Effector memory CD4-positive, alpha-beta T cell (primary cell): ENCODE measurements at regions not wholly inside any gene's neighbourhood (a gene's known extent, or its start where the extent isn't known, plus 50 kb on each side); places are given as distances from the start of the nearest gene placed in this dataset.
A peak's percentile ranks its signal among the peaks of the same experiment; 100 is the strongest.

Source experiments
- DNase-seq, 3 donors: peaks; one replicate each; pipeline ENCODE4 v3.0.0-alpha.2; 2020
- H3K27ac ChIP-seq: 2 replicates; pipeline ENCODE4 v1.7.0; 2013; ENCODE audit warnings: mild to moderate bottlenecking, low read length, moderate library complexity; ENCODE audit not compliant: insufficient read depth, poor library complexity, severe bottlenecking
- H3K27me3 ChIP-seq: replicated peaks from 2 replicates; pipeline ENCODE4 v1.7.0; 2013; ENCODE audit warnings: mild to moderate bottlenecking, low read length; ENCODE audit not compliant: insufficient read depth, control insufficient read depth, poor library complexity, severe bottlenecking
- H3K36me3 ChIP-seq: 2 replicates; pipeline ENCODE4 v1.7.0; 2013; ENCODE audit warnings: mild to moderate bottlenecking, low read length, moderate library complexity; ENCODE audit not compliant: control insufficient read depth, insufficient read depth
- H3K4me1 ChIP-seq: 2 replicates; pipeline ENCODE4 v1.7.0; 2013; ENCODE audit warnings: low read length, mild to moderate bottlenecking; ENCODE audit not compliant: control insufficient read depth, insufficient read depth, poor library complexity, severe bottlenecking
- H3K4me3 ChIP-seq: 2 replicates; pipeline ENCODE4 v1.7.0; 2013; ENCODE audit warnings: low read length, low read depth, mild to moderate bottlenecking; ENCODE audit not compliant: insufficient read depth, poor library complexity, severe bottlenecking
- H3K9me3 ChIP-seq: 2 replicates; pipeline ENCODE4 v1.7.0; 2013; ENCODE audit warnings: mild to moderate bottlenecking, low read length, moderate library complexity; ENCODE audit not compliant: control insufficient read depth

DNA sequence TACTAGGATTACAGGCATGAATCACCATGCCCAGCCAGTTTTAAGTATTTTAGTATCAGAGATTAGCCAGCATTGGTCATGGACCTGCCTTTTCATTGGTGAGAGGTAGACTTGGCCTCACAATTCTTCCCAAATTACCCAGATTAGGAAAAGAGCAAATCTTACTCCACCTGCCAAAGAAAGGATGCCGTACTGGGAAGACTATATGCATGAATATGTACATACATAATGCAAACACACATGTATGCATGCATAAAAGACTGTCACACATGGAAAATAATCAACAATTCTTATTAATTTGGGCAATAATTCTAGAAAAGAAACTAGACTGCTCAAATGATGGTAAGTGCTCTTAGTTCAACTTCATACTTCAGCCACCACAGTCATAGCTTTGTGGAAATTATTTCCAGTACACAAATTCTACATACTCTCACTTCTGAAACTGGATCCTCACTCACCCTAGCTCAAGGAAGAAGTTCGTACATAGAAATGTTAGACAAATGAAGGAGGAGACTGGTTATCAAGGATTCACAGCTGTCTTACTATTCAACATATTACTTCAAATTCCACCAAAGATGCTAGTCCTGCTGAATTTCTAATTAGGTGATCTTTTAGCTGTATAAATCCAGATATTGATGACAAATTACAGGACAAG is 73.7 kb downstream of the MINAR2 start:
- Histone ChIP-seq H3K27ac (no peak overlapping the region), H3K4me1 (no peaks in the 10 kb centered on the region), H3K4me3 (no peak overlapping the region), H3K27me3 (no peaks in the 10 kb centered on the region), H3K9me3 (no peaks in the 10 kb centered on the region), H3K36me3 (no peaks in the 10 kb centered on the region)
- DNase-seq, result no peak

DNA sequence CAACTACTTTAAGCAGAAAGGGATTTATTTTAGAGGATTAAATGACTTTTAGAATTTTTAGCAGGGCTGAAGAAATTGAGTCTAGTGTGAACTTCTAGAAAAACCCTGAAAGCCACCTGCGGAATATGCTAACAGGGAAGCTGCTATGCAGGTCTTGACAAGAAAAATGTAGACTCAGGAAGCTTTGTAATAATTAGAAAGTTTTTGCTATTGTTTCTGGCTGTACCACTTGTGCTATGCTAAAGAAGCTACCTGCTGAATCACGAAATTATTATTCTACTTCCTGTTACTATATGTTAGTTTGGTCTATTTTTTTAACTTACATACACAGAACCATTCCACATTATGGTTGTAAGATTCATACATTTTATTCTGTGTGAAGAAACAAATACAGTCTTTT is 74.0 kb upstream of the CHSY3 start:
- H3K9me3 ChIP-seq, result no peaks in the 10 kb centered on the region
- H3K36me3 ChIP-seq, result no peaks in the 10 kb centered on the region
- H3K4me3 ChIP-seq, result no peak overlapping the region
- DNase-seq, result no peak
- H3K4me1 ChIP-seq, result no peaks in the 10 kb centered on the region
- H3K27ac ChIP-seq, result no peak overlapping the region
- no peaks in the 10 kb centered on the region for H3K27me3 ChIP-seq

DNA sequence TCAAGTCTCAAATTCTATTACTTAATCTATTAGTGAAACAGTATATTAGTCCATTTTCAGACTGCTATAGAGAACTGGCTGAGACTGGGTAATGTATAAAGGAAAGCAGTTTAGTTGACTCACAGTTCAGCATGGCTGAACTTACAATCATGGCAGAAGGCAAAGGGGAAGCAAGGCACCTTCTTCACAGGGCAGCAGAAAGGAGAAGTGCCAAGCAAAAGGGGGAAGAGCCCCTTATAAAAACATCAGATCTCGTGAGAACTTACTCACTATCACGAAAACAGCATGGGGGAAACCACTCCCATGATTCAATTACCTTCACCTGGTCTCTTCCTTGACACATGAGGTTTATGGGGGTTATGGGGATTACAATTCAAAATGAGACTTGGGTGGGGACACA is 67.9 kb upstream of the CHSY3 start:
- H3K27me3 ChIP-seq, result no peaks in the 10 kb centered on the region
- H3K36me3 ChIP-seq, result no peaks in the 10 kb centered on the region
- no peaks in the 10 kb centered on the region for H3K4me1 ChIP-seq
- H3K4me3 ChIP-seq, result no peak overlapping the region
- no peak for DNase-seq
- no peak overlapping the region for H3K27ac ChIP-seq
- H3K9me3 ChIP-seq, result no peaks in the 10 kb centered on the region

DNA sequence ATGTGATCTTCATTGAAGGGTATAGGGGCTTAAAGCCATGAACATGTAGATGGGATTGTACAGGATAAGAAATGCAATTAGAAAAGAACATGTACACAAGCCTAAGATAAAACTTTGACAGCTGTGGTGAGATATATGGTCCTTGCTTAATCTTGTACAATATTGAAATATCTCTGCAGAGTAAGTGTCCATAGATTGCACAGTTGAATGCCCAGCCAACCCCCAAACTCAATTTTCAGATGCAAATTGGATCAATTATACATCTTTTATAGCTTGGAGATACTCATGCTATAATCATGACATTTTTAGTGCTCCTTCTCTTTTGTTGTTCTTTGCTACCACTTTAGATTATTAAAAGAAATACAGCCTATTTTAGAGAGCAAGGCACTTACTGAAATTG is 59.5 kb upstream of the CHSY3 start:
- Histone ChIP-seq H3K9me3 (no peaks in the 10 kb centered on the region), H3K4me3 (no peak overlapping the region), H3K4me1 (no peaks in the 10 kb centered on the region), H3K27ac (no peak overlapping the region), H3K36me3 (no peaks in the 10 kb centered on the region), H3K27me3 (no peaks in the 10 kb centered on the region)
- no peak for DNase-seq

DNA sequence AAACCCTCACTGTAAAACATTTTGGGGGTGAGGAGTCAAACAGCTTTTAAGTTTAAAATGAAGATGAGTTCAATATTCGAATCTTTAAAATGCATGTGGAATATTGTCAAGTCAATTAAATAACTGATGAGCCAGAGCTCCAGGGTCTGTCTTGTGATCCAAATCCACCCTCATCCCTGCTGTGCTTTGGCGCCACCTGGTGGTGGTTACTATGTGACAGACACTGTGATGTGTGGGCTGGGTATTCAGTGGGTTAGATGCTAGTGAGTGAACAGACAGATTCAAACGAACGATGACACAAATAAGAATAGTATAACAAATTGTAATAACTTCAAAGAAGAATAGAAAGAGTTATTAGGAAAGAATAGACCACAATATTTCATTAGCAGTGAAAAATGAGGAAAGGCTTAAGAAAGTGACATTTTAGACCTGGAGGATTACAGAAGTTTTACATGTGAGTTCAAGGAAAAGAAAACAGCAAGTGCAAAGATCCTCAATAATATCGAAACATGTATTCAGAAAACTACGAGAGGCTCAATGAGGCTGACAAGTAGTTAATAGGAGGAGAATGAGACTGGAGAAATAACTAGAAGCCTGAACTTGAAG is 51.4 kb upstream of the CHSY3 start:
- Histone ChIP-seq H3K4me3 (no peak overlapping the region), H3K27me3 (no peaks in the 10 kb centered on the region), H3K4me1 (no peaks in the 10 kb centered on the region), H3K27ac (no peak overlapping the region), H3K9me3 (no peaks in the 10 kb centered on the region), H3K36me3 (no peaks in the 10 kb centered on the region)
- DNase-seq, result peak; percentile 12 to 34 (median 17)

DNA sequence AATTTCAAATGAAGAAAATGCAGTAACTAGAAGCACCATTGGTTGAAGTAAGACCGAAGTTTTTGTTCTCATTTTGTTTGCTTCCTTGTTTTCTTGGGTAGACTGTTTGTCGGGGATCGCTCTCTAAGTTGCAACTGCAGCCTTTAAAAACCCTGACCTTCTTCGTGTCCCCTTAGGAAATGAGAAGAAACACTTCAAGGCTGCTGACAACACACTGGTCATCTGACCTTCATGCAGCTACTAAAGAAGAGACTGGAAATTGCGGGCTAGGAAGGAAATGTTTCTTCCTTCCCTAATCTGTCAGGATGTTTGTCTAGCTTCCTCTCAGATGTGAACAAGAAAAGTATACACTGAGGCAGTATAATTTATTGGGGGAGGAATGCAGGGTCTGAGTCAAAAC is 50.7 kb upstream of the CHSY3 start:
- Histone ChIP-seq H3K4me1 (no peaks in the 10 kb centered on the region), H3K27ac (no peak overlapping the region), H3K36me3 (no peaks in the 10 kb centered on the region), H3K4me3 (no peak overlapping the region), H3K9me3 (no peaks in the 10 kb centered on the region), H3K27me3 (no peaks in the 10 kb centered on the region)
- no peak for DNase-seq
